A549 (cell line): ENCODE measurements at regions not wholly inside any gene's neighbourhood (a gene's known extent, or its start where the extent isn't known, plus 50 kb on each side); places are given as distances from the start of the nearest gene placed in this dataset.

ENCODE experiments used
- BHLHE40 ChIP-seq: IDR thresholded peaks from 2 replicates; pipeline ENCODE4 v1.6.1; 2012; ENCODE audit warnings: low read depth, low read length, inconsistent platforms
- CEBPB ChIP-seq, 2 experiments: fragments of >200 bp in 1 of 2; sonication (Bioruptor Twin) in 1 of 2; formaldehyde crosslinking in 1 of 2; IDR thresholded peaks; 2 replicates each; pipeline ENCODE4 v1.6.1; 2012 to 2016
- CTCF ChIP-seq: fragments of >200 bp; sonication (Bioruptor Twin); formaldehyde crosslinking; IDR thresholded peaks from 3 replicates; pipeline ENCODE4 v1.5.1; 2016
- ELK1 ChIP-seq: fragments of 150-350 bp; IDR thresholded peaks from 2 replicates; pipeline ENCODE4 v1.6.1; 2014; ENCODE audit warnings: low read depth, mild to moderate bottlenecking, low read length
- JUNB ChIP-seq: fragments of >200 bp; sonication (Bioruptor Twin); formaldehyde crosslinking; IDR thresholded peaks from 2 replicates; pipeline ENCODE4 v1.6.1; 2016
- MAFK ChIP-seq: fragments of 450-650 bp; IDR thresholded peaks from 2 replicates; pipeline ENCODE4 v1.6.1; 2014; ENCODE audit not compliant: partially characterized antibody
- NFE2L2 ChIP-seq: fragments of 150-350 bp; conservative IDR thresholded peaks from 2 replicates; pipeline ENCODE4 v1.6.1; 2014; ENCODE audit warnings: low read length
- PHF8 ChIP-seq: fragments of 200-600 bp; sonication (generic); IDR thresholded peaks from 2 replicates; pipeline ENCODE4 v1.6.1; 2016; ENCODE audit warnings: low read depth, mild to moderate bottlenecking, antibody characterized with exemption, moderate library complexity, borderline replicate concordance
- POLR2A ChIP-seq: IDR thresholded peaks from 2 replicates; pipeline ENCODE4 v1.6.1; 2012; ENCODE audit warnings: mild to moderate bottlenecking, low read length
- RAD21 ChIP-seq, 2 experiments: fragments of >200 bp in 1 of 2; sonication (Bioruptor Twin) in 1 of 2; formaldehyde crosslinking in 1 of 2; IDR thresholded peaks in 1 of 2; conservative IDR thresholded peaks in 1 of 2; 2 replicates in 1 of 2; 3 replicates in 1 of 2; pipeline ENCODE4 v1.6.1; 2012 to 2018; ENCODE audit warnings: inconsistent platforms in 1 of 2
- RCOR1 ChIP-seq: fragments of 150-350 bp; IDR thresholded peaks from 2 replicates; pipeline ENCODE4 v1.6.1; 2014; ENCODE audit warnings: antibody characterized with exemption, low read length, low read depth
- RNF2 ChIP-seq: fragments of 200-600 bp; sonication (generic); IDR thresholded peaks from 2 replicates; pipeline ENCODE4 v1.6.1; 2016; ENCODE audit warnings: low read depth, mild to moderate bottlenecking, antibody characterized with exemption, moderate library complexity, borderline replicate concordance
- TP53 ChIP-seq: fragments of 250-450 bp; sonication (Bioruptor Pico); IDR thresholded peaks from 2 replicates; pipeline ENCODE4 v1.5.0; 2021; ENCODE audit warnings: mild to moderate bottlenecking, moderate library complexity
- USF2 ChIP-seq: fragments of 450-650 bp; IDR thresholded peaks from 2 replicates; pipeline ENCODE4 v1.6.1; 2014; ENCODE audit warnings: antibody characterized with exemption

GRCh38 chr4:30670206-30670605 lies 50.0 kb upstream of the PCDH7 start:
- TF ChIP-seq CTCF (no peak), RAD21 (conservative IDR thresholded peaks at IDR 0.05 in 1 of 2, IDR thresholded peaks at IDR 0.05 in 1 of 2) (no peak), POLR2A (no peak), NFE2L2 (no peak), JUNB (no peak), PHF8 (no peak), RNF2 (no peak), ELK1 (no peak), CEBPB (IDR thresholded peaks at IDR 0.05) (no peak), TP53 (CRISPR knock-in tag) (no peak), BHLHE40 (no peak), MAFK (no peak), RCOR1 (no peak), USF2 (no peak)
